ENCODE measurements at regions not wholly inside any gene's neighbourhood (a gene's known extent, or its start where the extent isn't known, plus 50 kb on each side); places are given as distances from the start of the nearest gene placed in this dataset.

DNA sequence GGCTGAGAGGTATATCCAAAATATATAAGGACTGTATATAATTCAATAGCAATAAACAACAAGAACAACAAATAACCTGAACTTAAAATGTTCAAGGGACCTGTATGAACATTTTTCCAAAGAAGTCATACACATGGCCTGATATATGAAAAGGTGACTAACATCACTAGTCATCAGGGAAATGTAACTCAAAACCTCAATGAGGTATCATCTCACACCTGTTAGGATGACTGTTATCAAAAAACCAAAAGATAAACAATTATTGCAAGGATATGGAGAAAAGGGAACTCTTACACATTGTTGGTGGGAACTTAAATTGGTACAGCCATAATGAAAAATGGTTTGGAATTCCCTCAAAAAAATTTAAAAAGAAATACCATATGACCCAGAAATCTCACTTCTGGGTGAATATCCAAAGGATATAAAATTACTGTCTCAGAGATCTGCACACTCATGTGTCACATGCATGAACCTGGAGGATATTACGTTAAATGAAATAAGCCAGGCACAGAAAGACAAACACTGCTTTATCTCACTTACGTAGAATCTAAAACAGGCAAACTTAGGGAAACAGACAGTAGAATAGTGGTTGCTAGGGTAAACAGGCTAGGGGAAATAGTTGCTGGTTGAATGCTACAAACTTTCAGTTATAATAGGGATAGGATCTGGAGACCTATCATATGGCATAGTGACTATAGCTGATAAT is 334.5 kb upstream of the MMADHC start:
- TF ChIP-seq, protein P1, sequence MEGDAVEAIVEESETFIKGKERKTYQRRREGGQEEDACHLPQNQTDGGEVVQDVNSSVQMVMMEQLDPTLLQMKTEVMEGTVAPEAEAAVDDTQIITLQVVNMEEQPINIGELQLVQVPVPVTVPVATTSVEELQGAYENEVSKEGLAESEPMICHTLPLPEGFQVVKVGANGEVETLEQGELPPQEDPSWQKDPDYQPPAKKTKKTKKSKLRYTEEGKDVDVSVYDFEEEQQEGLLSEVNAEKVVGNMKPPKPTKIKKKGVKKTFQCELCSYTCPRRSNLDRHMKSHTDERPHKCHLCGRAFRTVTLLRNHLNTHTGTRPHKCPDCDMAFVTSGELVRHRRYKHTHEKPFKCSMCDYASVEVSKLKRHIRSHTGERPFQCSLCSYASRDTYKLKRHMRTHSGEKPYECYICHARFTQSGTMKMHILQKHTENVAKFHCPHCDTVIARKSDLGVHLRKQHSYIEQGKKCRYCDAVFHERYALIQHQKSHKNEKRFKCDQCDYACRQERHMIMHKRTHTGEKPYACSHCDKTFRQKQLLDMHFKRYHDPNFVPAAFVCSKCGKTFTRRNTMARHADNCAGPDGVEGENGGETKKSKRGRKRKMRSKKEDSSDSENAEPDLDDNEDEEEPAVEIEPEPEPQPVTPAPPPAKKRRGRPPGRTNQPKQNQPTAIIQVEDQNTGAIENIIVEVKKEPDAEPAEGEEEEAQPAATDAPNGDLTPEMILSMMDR (IDR thresholded peaks at IDR 0.05) = no peak
- TF ChIP-seq POLR2A (IDR thresholded peaks at IDR 0.05) = no peak

Measured in lower leg skin (tissue), 3 donors.